Fibroblast of skin of back (primary cell): ENCODE measurements at regions not wholly inside any gene's neighbourhood (a gene's known extent, or its start where the extent isn't known, plus 50 kb on each side); places are given as distances from the start of the nearest gene placed in this dataset.
"Not testable (repeated sequence)": the region's sequence is repeated elsewhere in the genome, so short reads cannot be mapped to it uniquely, and the experiment has no call there.

ENCODE experiments used
- DNase-seq: peaks from one replicate; pipeline ENCODE4 v3.0.0-alpha.2; 2013

DNA sequence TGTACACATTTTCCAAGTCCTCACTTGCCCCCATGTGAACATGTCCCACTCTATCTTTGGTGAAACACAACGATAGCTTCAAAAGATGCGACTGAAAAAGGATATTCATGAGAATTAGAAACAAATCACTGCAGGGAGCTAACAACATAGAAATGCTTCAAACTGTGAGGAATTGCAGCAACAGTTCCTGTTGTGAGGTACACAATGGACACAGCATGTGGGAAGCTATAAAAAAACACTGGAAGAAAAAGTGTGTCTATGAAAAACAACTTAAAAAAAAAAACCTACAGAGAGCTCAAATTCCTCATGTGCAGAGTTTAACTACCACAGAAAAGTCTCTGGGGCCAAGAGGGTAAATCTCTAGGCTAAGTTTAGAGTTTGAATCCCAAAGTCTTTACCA, 51.6 kb upstream of the BLTP1 start:
- DNase-seq, result no peak

- DNase-seq, result peak; percentile 68
Measured at GRCh38 chr4:122099896-122100295, 52.2 kb upstream of the BLTP1 start.

DNA sequence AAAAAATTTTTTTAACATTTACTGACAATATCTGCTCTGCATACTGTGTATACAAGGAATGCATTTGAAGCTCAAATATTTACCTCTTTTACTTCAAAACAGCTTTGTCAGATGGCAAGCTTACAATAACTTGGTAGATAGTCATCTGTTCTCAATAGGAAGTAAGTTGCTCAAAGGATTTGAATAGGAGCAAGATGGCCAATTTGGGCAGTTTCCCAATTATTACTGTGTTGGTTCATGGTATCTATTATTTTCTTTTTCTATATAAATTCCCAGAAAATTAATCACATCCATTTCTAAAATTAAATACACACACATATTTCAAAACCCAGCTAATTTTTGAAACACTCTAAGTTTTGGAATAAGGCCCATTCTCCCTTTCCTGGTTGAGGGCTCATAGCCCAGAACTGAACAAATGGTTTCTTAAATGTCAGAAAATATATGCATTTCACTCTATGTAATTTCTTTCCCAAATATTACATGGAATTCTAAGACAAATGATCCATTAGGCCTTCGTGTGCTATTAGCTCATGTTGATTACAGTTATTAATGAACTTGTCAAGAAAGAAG, 60.2 kb upstream of the BLTP1 start:
- no peak for DNase-seq

DNA sequence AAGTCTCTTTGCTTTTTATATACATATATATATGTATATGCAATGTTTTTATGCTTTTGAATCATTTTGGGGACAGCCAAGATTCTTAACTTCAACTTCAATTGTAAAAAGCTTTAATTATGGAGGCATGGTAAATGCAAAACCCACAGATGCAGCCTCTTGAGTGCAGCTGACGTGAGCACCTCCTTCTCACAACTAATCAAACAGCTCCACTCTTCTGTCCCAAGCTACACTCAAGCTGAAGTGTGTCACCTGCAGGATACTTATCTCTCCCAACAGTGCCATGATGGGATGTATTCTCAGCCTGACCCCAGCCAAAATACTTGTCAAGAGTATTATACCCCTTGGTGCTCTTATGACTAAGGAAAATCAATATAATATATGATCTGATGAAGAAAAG, 60.7 kb upstream of the BLTP1 start:
- no peak for DNase-seq

GRCh38 chr4:122090989-122091388, 61.1 kb upstream of the BLTP1 start:
- DNase-seq, result no peak

GRCh38 chr4:122086338-122087065, 65.6 kb upstream of the BLTP1 start:
- DNase-seq, result no peak

GRCh38 chr4:122083989-122084388, 68.1 kb upstream of the BLTP1 start:
- no peak for DNase-seq

DNA sequence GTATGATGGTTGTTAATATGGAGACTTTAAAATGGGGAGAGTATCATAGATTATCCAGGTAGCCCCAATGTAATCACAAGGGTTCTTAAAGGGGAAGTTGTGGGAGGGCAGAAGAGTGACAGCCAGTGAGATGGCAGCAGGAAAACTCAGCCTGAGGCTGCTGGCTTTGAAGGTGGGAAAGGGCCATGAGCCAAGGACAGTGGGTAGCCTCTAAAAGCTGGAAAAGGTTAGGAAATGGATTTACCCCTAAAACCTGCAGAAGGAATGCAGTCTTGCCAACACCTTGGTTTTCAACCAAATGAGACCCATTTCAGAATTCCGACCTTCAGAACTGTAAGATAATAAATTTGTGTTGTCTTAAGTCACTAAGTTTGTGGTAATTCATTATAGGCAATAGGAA, 68.8 kb upstream of the BLTP1 start:
- DNase-seq, result no peak

DNA sequence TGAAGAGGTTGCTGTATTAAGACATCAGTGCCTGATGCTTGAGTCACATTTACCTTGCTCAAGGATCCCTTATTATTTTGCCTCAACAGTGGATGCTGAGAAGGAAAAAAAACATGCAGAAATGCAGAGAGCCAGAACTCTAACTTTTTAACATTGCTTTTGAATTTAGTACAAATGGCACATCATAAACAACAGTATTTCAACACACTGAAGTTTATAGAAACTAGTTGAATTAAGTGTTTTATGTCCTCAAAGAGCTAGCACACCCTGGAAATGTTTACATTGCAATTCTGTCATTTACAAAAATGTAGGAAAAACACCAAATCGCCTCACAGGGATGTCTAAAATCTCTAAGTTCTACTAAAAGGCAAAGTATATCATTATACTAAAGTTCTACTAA, 69.5 kb upstream of the BLTP1 start:
- DNase-seq, result no peak

GRCh38 chr4:122077653-122078052, 74.5 kb upstream of the BLTP1 start:
- not testable (repeated sequence) for DNase-seq

DNA sequence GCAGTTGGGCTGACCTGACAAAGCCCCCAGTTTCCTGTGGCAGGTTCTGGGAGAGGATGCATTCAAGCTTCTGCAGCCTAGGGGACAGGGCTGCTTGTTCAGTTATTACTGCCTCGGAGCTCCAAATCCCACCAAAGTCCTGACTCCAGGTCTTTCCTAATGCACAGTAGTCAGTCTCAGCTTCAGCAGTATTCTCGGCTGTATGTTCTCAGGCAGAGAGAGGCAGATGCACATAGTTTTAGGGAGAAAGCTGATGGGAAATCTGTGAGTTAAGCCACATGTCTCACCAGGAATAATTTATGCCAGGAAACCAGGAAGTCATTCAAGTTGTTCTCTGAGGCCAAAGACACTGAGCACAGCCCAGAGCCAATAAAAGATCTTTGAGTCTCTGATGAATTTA, 75.3 kb upstream of the BLTP1 start:
- DNase-seq, result not testable (repeated sequence)

DNA sequence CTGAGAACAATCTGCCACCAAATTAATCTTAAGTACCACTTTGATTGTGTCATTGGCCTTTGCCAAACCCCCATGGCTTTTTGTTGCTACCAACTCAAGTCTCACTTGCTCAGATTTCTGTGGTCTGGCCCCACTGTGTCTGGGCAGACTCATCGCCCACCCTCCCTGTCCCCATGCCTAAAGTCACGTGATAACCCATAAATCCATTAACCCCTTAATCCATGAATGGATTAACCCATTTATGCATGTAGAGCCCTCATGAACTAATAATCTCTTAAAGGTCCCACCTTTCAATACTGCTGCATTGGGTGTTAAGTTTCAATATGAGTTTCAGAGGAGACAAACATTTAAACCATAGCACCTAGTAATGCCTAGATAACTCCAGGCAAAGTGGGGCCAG, 78.5 kb upstream of the BLTP1 start:
- no peak for DNase-seq

DNA sequence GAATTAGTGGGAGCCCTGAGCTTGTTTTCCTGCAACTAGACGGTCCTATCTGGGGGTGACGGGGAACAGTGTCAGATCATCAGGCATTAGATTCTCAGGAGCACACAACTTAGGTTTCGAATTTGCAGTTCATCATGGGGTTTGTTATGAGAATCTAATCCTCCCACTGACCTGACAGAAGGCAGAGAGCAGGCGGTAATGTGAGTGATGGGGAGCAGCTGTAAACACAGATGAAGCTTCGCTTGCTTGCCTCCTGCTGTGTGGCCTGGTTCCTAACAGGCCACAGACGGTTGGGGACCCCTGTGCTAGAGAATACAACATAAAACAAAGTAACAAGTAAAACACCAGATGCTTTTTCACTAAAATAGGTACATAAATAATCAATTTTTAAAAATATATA, 86.2 kb upstream of the BLTP1 start:
- DNase-seq, result no peak

DNA sequence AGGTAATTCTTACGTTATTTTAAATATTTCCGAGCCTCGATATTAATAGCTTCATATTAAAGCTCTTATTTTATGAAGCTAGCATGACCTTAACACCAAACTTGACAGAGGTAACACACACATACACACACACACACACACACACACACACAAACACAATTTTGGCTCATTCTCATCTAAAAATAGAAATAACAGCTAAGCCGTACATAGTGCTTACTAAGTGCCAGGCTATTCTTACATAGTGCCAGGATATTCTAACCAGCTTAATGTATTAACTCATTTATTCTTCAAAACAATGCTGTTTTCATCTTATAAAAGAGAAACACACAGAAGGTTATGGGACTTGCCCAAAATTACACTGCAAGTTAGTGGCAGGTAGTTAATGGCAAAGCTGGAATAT, 87.0 kb upstream of the BLTP1 start:
- no peak for DNase-seq

DNA sequence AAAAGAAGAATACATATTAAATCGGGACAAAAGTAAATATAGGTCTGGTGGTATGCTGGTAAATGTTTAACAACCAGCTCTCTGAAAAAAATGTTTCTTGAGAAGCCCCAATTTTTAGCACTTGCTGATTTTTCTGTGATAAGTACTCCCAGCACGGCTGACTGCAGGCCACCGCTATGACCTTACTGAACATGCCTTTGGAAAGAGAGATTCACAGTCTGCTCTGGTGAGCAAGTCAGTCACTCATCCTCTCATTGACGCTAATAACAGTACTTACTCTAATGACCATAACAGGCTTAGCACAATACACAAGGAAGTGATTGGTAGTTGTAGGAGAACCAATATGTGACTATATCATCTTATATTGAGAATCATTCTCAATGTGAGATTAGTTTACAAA, 98.9 kb upstream of the BLTP1 start:
- DNase-seq, result no peak

DNA sequence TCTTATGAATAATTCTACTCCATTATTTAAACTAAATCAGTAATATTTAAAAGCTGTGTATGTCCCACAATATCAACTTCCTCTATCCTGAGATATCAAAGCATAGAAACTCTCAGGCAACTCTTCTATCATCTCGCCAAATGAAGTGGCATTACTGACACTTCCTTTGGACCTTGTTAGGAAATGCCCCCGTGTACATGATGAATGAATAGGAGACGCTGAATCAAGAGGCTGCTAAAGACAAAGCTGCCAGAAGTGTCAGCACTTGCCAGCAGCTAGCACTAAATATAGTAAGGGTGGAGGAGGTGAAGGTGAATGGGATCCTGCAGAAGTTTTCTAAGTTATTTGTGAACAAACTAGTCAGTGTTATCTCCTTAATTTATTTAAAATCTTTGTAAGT, 99.5 kb upstream of the BLTP1 start:
- DNase-seq, result no peak

GRCh38 chr4:122050841-122051240, 99.0 kb upstream of the TRPC3 start:
- DNase-seq, result no peak

GRCh38 chr4:122047456-122048425, 95.9 kb upstream of the TRPC3 start:
- DNase-seq, result no peak

GRCh38 chr4:122046255-122046654, 94.4 kb upstream of the TRPC3 start:
- no peak for DNase-seq

DNA sequence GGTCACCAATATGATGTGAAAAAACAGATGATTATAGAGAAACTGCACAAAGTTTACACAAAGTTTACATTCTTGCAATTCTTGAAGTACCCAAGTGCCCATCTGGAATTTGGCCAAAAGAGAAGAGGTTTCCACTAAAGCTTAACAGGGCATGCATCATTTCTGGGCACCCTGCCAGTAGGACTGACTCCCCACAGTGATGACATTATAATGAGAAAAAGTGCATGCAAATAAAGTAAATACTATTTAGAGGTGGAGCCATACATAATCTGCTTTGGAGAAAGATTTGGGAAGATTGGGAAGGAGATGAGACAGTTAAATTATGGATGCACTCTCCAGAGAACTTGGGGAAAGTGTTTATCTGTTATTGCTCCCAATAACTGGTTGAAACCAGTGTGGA, 93.7 kb upstream of the TRPC3 start:
- DNase-seq, result peak; percentile 97

DNA sequence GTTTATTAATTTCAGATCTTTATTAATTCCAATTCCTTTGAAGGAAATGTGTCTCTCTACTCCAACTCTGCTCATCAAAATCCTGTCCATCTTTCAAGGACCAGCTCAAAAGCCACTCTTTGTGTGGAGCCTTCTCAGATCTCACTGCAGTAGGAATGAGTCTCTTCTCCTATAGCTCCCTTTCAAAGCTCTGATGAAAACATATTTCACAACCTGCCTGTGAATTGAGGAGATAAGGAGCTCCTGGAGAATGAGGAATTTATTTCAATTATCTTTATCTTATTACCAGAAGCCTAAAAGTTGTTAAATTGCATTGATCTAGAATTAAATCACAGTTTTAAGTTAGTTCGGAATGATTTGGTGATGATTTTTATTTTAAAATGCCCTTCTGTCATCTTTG, 92.6 kb upstream of the TRPC3 start:
- no peak for DNase-seq

- DNase-seq, result no peak
Measured at GRCh38 chr4:122041312-122041711, 89.5 kb upstream of the TRPC3 start.

GRCh38 chr4:122038896-122039295, 87.0 kb upstream of the TRPC3 start:
- no peak for DNase-seq

DNA sequence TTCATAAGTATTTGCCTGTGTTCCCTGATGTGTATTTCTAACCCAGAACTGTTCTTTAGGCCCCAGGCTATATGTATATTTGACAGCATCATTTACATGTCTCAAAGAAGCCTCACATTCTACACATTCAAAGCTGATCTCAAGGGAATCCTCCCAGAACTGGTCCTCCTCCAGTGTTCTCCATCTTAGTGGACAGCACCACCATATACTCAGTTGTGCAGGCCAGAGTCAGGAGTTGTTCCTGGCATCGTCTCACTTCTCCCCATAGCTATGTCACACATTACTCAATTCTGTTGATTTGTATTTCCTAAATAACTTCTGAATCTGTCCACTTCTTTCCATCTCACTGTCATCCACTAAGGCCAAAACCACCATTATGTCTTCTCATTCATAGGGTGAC, 82.8 kb upstream of the TRPC3 start:
- no peak for DNase-seq
